ENCODE measurements at regions not wholly inside any gene's neighbourhood (a gene's known extent, or its start where the extent isn't known, plus 50 kb on each side); places are given as distances from the start of the nearest gene placed in this dataset.

GRCh38 chr2:234550056-234550455 is 53.2 kb upstream of the ARL4C start:
- CTCF ChIA-PET, result no interaction called here
- no peak for ATAC-seq
- DNase-seq, result no peak
- Mint-ChIP-seq H3K27ac (no peak overlapping the region), H3K4me3 (no peak overlapping the region), H3K36me3 (ENCODE audit: low read depth) (no peaks in the 10 kb centered on the region), H3K9me3 (ENCODE audit: low read depth) (peaks cover under 1% of the 10 kb centered on the region), H3K4me1 (peaks cover 3% of the 10 kb centered on the region), H3K27me3 (peaks cover 11% of the 10 kb centered on the region)
- POLR2A ChIA-PET, result no interaction called here
- intact Hi-C loops (cut with DNase I, micrococcal nuclease), result loop anchor here (1.0 to 5.0 kb wide), 6 partner anchors 401 to 1196 kb away; no protein-coding TSS in a partner anchor

- Mint-ChIP-seq H3K36me3 (ENCODE audit: low read depth) (no peaks in the 10 kb centered on the region), H3K4me1 (peaks cover 3% of the 10 kb centered on the region), H3K9me3 (ENCODE audit: low read depth) (no peaks in the 10 kb centered on the region), H3K27me3 (peaks cover 11% of the 10 kb centered on the region), H3K27ac (no peak overlapping the region), H3K4me3 (no peak overlapping the region)
- ATAC-seq (no peak), DNase-seq (no peak)
- CTCF ChIA-PET, result interaction anchor here (0.7 to 1.4 kb wide), 4 partner anchors 10 to 568 kb away, joined by 3 to 6 read pairs (median 4); no protein-coding TSS in a partner anchor
- intact Hi-C loops (cut with DNase I, micrococcal nuclease), result no loop called here
- POLR2A ChIA-PET, result no interaction called here
Measured at GRCh38 chr2:234548695-234549420, 52.0 kb upstream of the ARL4C start.

- intact Hi-C loops (cut with DNase I, micrococcal nuclease), result no loop called here
- ChIA-PET CTCF (interaction anchor here (0.9 kb wide), 1 partner anchor 211 kb away, joined by 3 read pairs; no protein-coding TSS in a partner anchor), POLR2A (interaction anchor here (0.7 kb wide), 1 partner anchor 10 kb away, joined by 4 read pairs; no protein-coding TSS in a partner anchor)
- DNase-seq (no peak), ATAC-seq (no peak)
- no peak overlapping the region for H3K27ac Mint-ChIP-seq
- H3K4me3 Mint-ChIP-seq, result no peak overlapping the region
- H3K9me3 Mint-ChIP-seq (ENCODE audit: low read depth), result no peaks in the 10 kb centered on the region
- H3K27me3 Mint-ChIP-seq, result peaks cover 12% of the 10 kb centered on the region
- H3K36me3 Mint-ChIP-seq (ENCODE audit: low read depth), result no peaks in the 10 kb centered on the region
- peaks cover 3% of the 10 kb centered on the region for H3K4me1 Mint-ChIP-seq
Measured at GRCh38 chr2:234546770-234547169, 49.9 kb upstream of the ARL4C start.
